HUES48 (cell line): ENCODE measurements at regions not wholly inside any gene's neighbourhood (a gene's known extent, or its start where the extent isn't known, plus 50 kb on each side); places are given as distances from the start of the nearest gene placed in this dataset.

ENCODE experiments used
- H3K27ac ChIP-seq: one replicate; pipeline ENCODE4 v1.7.0; 2013; ENCODE audit warnings: low read depth, low read length, inconsistent platforms
- H3K27me3 ChIP-seq: 2 replicates; pipeline ENCODE4 v1.6.1; 2013; ENCODE audit warnings: mild to moderate bottlenecking, low read length; ENCODE audit not compliant: control insufficient read depth, insufficient read depth
- H3K36me3 ChIP-seq: 2 replicates; pipeline ENCODE4 v1.6.1; 2013; ENCODE audit warnings: low read length; ENCODE audit not compliant: control insufficient read depth, insufficient read depth
- H3K4me1 ChIP-seq: 2 replicates; pipeline ENCODE4 v1.6.1; 2013; ENCODE audit warnings: mild to moderate bottlenecking, low read length; ENCODE audit not compliant: control insufficient read depth, insufficient read depth
- H3K4me3 ChIP-seq: 2 replicates; pipeline ENCODE4 v1.5.1; 2013; ENCODE audit warnings: mild to moderate bottlenecking, low read depth, low read length
- H3K9ac ChIP-seq: 2 replicates; pipeline ENCODE4 v1.6.1; 2013; ENCODE audit warnings: mild to moderate bottlenecking, low read depth, low read length, moderate library complexity
- H3K9me3 ChIP-seq: 2 replicates; pipeline ENCODE4 v1.6.1; 2013; ENCODE audit warnings: low read length; ENCODE audit not compliant: control insufficient read depth, insufficient read depth

- Histone ChIP-seq H3K27me3 (no peaks in the 10 kb centered on the region), H3K4me3 (no peak overlapping the region), H3K9me3 (no peaks in the 10 kb centered on the region), H3K4me1 (no peaks in the 10 kb centered on the region; the same call in 1 of the 2 replicates), H3K27ac (no peak overlapping the region), H3K9ac (no peak overlapping the region), H3K36me3 (no peaks in the 10 kb centered on the region)
Observed at GRCh38 chr9:17894501-17895160, 315.8 kb downstream of the SH3GL2 start.

GRCh38 chr9:17900606-17901005, 321.7 kb downstream of the SH3GL2 start:
- Histone ChIP-seq H3K9me3 (no peaks in the 10 kb centered on the region), H3K27me3 (peaks cover 34% of the 10 kb centered on the region), H3K27ac (no peak overlapping the region), H3K4me3 (no peak overlapping the region), H3K9ac (no peak overlapping the region), H3K4me1 (0 out of 2 replicates have a peak, but pooled peaks cover 5% of the 10 kb centered on the region), H3K36me3 (no peaks in the 10 kb centered on the region)

GRCh38 chr9:17905366-17905765, 326.5 kb downstream of the SH3GL2 start:
- Histone ChIP-seq H3K4me1 (0 out of 2 replicates have a peak, but pooled peaks cover 5% of the 10 kb centered on the region), H3K36me3 (no peaks in the 10 kb centered on the region), H3K4me3 (peak overlapping the region; percentile 62), H3K27me3 (peaks cover 64% of the 10 kb centered on the region), H3K27ac (no peak overlapping the region), H3K9ac (no peak overlapping the region), H3K9me3 (no peaks in the 10 kb centered on the region)

- no peaks in the 10 kb centered on the region for H3K9me3 ChIP-seq
- peak overlapping the region; percentile 62 for H3K4me3 ChIP-seq
- H3K4me1 ChIP-seq = 0 out of 2 replicates have a peak, but pooled peaks cover 5% of the 10 kb centered on the region
- H3K9ac ChIP-seq = no peak overlapping the region
- H3K27ac ChIP-seq = no peak overlapping the region
- H3K27me3 ChIP-seq = peaks cover 64% of the 10 kb centered on the region
- H3K36me3 ChIP-seq = no peaks in the 10 kb centered on the region
Observed at GRCh38 chr9:17905781-17906175, 326.9 kb downstream of the SH3GL2 start.

- peaks cover 64% of the 10 kb centered on the region for H3K27me3 ChIP-seq
- peak overlapping the region; percentile 62 for H3K4me3 ChIP-seq
Observed at GRCh38 chr9:17906176-17906840, 327.4 kb downstream of the SH3GL2 start.

GRCh38 chr9:17906841-17907778, 328.2 kb downstream of the SH3GL2 start:
- no peak overlapping the region for H3K9ac ChIP-seq
- H3K4me3 ChIP-seq = peak overlapping the region; percentile 62
- H3K4me1 ChIP-seq = 0 out of 2 replicates have a peak, but pooled peaks cover 5% of the 10 kb centered on the region
- no peaks in the 10 kb centered on the region for H3K9me3 ChIP-seq
- peaks cover 64% of the 10 kb centered on the region for H3K27me3 ChIP-seq
- no peak overlapping the region for H3K27ac ChIP-seq
- no peaks in the 10 kb centered on the region for H3K36me3 ChIP-seq

More at GRCh38 chr9:17906176-17906840, 327.4 kb downstream of the SH3GL2 start:
- Histone ChIP-seq H3K9ac (no peak overlapping the region), H3K36me3 (no peaks in the 10 kb centered on the region), H3K9me3 (no peaks in the 10 kb centered on the region), H3K4me1 (0 out of 2 replicates have a peak, but pooled peaks cover 5% of the 10 kb centered on the region), H3K27ac (no peak overlapping the region)

- Histone ChIP-seq H3K9me3 (no peaks in the 10 kb centered on the region), H3K27me3 (peaks cover 57% of the 10 kb centered on the region), H3K9ac (no peak overlapping the region), H3K4me3 (no peak overlapping the region), H3K36me3 (no peaks in the 10 kb centered on the region), H3K27ac (no peak overlapping the region), H3K4me1 (0 out of 2 replicates have a peak, but pooled peaks cover 5% of the 10 kb centered on the region)
Observed at GRCh38 chr9:17907779-17908508, 329.1 kb downstream of the SH3GL2 start.

GRCh38 chr9:17926246-17926645, 347.4 kb downstream of the SH3GL2 start:
- H3K36me3 ChIP-seq = no peaks in the 10 kb centered on the region
- peaks cover 9% of the 10 kb centered on the region for H3K4me1 ChIP-seq
- no peak overlapping the region for H3K9ac ChIP-seq
- no peaks in the 10 kb centered on the region for H3K9me3 ChIP-seq
- H3K4me3 ChIP-seq = no peak overlapping the region
- H3K27me3 ChIP-seq = no peaks in the 10 kb centered on the region
- H3K27ac ChIP-seq = no peak overlapping the region

- no peaks in the 10 kb centered on the region for H3K36me3 ChIP-seq
- H3K27ac ChIP-seq = no peak overlapping the region
- H3K27me3 ChIP-seq = no peaks in the 10 kb centered on the region
- no peak overlapping the region for H3K9ac ChIP-seq
- H3K4me1 ChIP-seq = peaks cover 19% of the 10 kb centered on the region
- no peak overlapping the region for H3K4me3 ChIP-seq
- H3K9me3 ChIP-seq = no peaks in the 10 kb centered on the region
Observed at GRCh38 chr9:17927616-17928015, 348.8 kb downstream of the SH3GL2 start.

GRCh38 chr9:17928228-17928627, 349.4 kb downstream of the SH3GL2 start:
- Histone ChIP-seq H3K9me3 (no peaks in the 10 kb centered on the region), H3K9ac (no peak overlapping the region), H3K4me3 (no peak overlapping the region), H3K4me1 (peaks cover 19% of the 10 kb centered on the region), H3K27ac (no peak overlapping the region), H3K27me3 (no peaks in the 10 kb centered on the region), H3K36me3 (no peaks in the 10 kb centered on the region)
